Transverse colon (tissue), 4 donors: ENCODE measurements at regions not wholly inside any gene's neighbourhood (a gene's known extent, or its start where the extent isn't known, plus 50 kb on each side); places are given as distances from the start of the nearest gene placed in this dataset.

Experiments used
- DNase-seq: peaks from one replicate; pipeline ENCODE4 v3.0.0-alpha.2; 2019
- H3K27ac ChIP-seq, 4 donors: fragments of 200-600 bp; sonication (generic); 2 replicates each; pipeline ENCODE4 v1.5.1; 2016 to 2018; ENCODE audit warnings: inconsistent platforms in 4 of 4
- H3K27me3 ChIP-seq: fragments of 200-600 bp; sonication (generic); 2 replicates; pipeline ENCODE4 v1.5.1; 2017; ENCODE audit warnings: inconsistent platforms
- H3K36me3 ChIP-seq, 4 donors: fragments of 200-600 bp; sonication (generic); 2 replicates each; pipeline ENCODE4 v1.5.1; 2017 to 2019; ENCODE audit warnings: inconsistent platforms in 4 of 4
- H3K4me1 ChIP-seq, 4 donors: fragments of 200-600 bp; sonication (generic); 2 replicates each; pipeline ENCODE4 v1.5.1; 2017 to 2020; ENCODE audit warnings: inconsistent platforms in 4 of 4
- H3K4me3 ChIP-seq, 4 donors: fragments of 200-600 bp; sonication (generic); 1 replicate in 1 of 4; 2 replicates in 3 of 4; pipeline versions ENCODE4 v1.5.1 to v1.6.1; 2017 to 2019; ENCODE audit warnings: inconsistent platforms in 4 of 4
- H3K9me3 ChIP-seq, 2 donors: fragments of 200-600 bp; sonication (generic); 2 replicates each; pipeline ENCODE4 v1.5.1; 2017 to 2019; ENCODE audit warnings: inconsistent platforms in 2 of 2
- EP300 ChIP-seq: sonication (generic); formaldehyde crosslinking; IDR thresholded peaks from one replicate; pipeline ENCODE4 v1.6.1; 2017; ENCODE audit warnings: antibody characterized with exemption, low read depth
- POLR2A ChIP-seq: fragments of 450-650 bp; IDR thresholded peaks from one replicate; pipeline ENCODE4 v1.6.1; 2016; ENCODE audit warnings: antibody characterized with exemption, mild to moderate bottlenecking, moderate library complexity
- POLR2AphosphoS5 ChIP-seq, 3 donors: sonication (generic); formaldehyde crosslinking; IDR thresholded peaks; one replicate each; pipeline ENCODE4 v1.6.1; 2016; ENCODE audit warnings: antibody characterized with exemption in 3 of 3
- WGBS, 2 donors: methylation state at CpG; one replicate each; pipeline ENCODE4 v1.1.5; 2018; ENCODE audit warnings: low coverage in 1 of 2; 5-methylcytosine and 5-hydroxymethylcytosine counted together
- in situ Hi-C, 4 donors: fragments of 200-750 bp; cut with MboI; loops; one replicate each; pipeline versions ENCODE4 v1.15.0 to v1.15.1; 2017; ENCODE audit warnings: low sequenced_read_pairs in 3 of 4, low pct_ligation_motif_present in 1 of 4, low pct_unique_long_range_greater_than_20kb in 1 of 4
- intact Hi-C: fragments of 100-400 bp; cut with DNase I; formaldehyde crosslinking; loops from one replicate; pipeline ENCODE4 v1.15.1; 2023; ENCODE audit warnings: low total_unique reads
- TF ChIP-seq, protein P1 (sequence below), 5 experiments: fragments of 200-600 bp in 3 of 5; fragments of 450-650 bp in 2 of 5; sonication (generic) in 3 of 5; IDR thresholded peaks; 1 replicate in 2 of 5; 2 replicates in 3 of 5; pipeline ENCODE4 v1.5.1; 2016 to 2017; ENCODE audit warnings: antibody characterized with exemption in 5 of 5, inconsistent platforms in 3 of 5, mild to moderate bottlenecking in 2 of 5, moderate library complexity in 1 of 5

- Histone ChIP-seq H3K4me1 (no peaks in the 10 kb centered on the region), H3K27me3 (no peaks in the 10 kb centered on the region), H3K4me3 (no peak overlapping the region), H3K36me3 (no peaks in the 10 kb centered on the region), H3K27ac (no peak overlapping the region), H3K9me3 (no peaks in the 10 kb centered on the region)
- intact Hi-C loops (no loop called here), in situ Hi-C loops (no loop called here)
- 55% methylated on average over 3 of the region's 3 CpGs; no CpG with 5 or more reads in 1 of the 2 donors for WGBS, 2 donors
- TF ChIP-seq POLR2A, result no peak
- TF ChIP-seq, protein P1, sequence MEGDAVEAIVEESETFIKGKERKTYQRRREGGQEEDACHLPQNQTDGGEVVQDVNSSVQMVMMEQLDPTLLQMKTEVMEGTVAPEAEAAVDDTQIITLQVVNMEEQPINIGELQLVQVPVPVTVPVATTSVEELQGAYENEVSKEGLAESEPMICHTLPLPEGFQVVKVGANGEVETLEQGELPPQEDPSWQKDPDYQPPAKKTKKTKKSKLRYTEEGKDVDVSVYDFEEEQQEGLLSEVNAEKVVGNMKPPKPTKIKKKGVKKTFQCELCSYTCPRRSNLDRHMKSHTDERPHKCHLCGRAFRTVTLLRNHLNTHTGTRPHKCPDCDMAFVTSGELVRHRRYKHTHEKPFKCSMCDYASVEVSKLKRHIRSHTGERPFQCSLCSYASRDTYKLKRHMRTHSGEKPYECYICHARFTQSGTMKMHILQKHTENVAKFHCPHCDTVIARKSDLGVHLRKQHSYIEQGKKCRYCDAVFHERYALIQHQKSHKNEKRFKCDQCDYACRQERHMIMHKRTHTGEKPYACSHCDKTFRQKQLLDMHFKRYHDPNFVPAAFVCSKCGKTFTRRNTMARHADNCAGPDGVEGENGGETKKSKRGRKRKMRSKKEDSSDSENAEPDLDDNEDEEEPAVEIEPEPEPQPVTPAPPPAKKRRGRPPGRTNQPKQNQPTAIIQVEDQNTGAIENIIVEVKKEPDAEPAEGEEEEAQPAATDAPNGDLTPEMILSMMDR (IDR thresholded peaks at IDR 0.05), result no peak
- no peak for TF ChIP-seq EP300
- TF ChIP-seq POLR2AphosphoS5 (IDR thresholded peaks at IDR 0.05), result no peak
- DNase-seq, result no peak
Measured at GRCh38 chr14:45491914-45492313, 238.9 kb upstream of the MIS18BP1 start.

DNA sequence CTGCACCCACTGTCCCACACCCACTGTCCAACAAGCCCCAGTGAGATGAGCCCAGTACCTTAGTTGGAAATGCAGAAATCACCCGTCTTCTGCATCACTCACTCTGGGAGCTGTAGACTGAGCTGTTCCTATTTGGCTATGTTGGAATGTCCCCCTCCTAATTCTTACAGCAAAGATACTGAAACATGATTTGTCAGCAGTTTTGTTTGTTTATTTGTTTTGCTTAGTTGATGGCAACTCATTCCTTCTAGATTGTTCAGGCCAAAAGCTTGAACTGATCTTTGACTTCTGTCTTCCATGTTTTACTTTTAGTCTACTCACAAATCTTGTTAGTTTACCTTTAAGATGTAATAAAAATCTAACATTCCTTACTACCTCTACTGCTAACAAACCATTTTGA lies 233.6 kb upstream of the MIS18BP1 start:
- no peak for DNase-seq
- H3K4me3 ChIP-seq, result no peak overlapping the region
- H3K27ac ChIP-seq, result no peak overlapping the region
- peaks cover 0 to 6% of the 10 kb centered on the region in 2 donors for H3K9me3 ChIP-seq
- WGBS, 2 donors, result 95% methylated on average over 1 of the region's 1 CpG; no CpG with 5 or more reads in 1 of the 2 donors
- H3K27me3 ChIP-seq, result no peaks in the 10 kb centered on the region
- intact Hi-C loops, result no loop called here
- no peak for TF ChIP-seq POLR2A
- TF ChIP-seq EP300, result no peak
- TF ChIP-seq POLR2AphosphoS5 (IDR thresholded peaks at IDR 0.05), result no peak
- TF ChIP-seq, protein P1 (IDR thresholded peaks at IDR 0.05), result no peak
- H3K36me3 ChIP-seq, result no peaks in the 10 kb centered on the region
- in situ Hi-C loops, result no loop called here
- H3K4me1 ChIP-seq, result no peaks in the 10 kb centered on the region

GRCh38 chr14:45467023-45467422 lies 214.0 kb upstream of the MIS18BP1 start:
- Histone ChIP-seq H3K36me3 (no peaks in the 10 kb centered on the region), H3K27ac (no peak overlapping the region), H3K4me1 (no peaks in the 10 kb centered on the region), H3K4me3 (no peak overlapping the region), H3K9me3 (no peaks in the 10 kb centered on the region), H3K27me3 (no peaks in the 10 kb centered on the region)
- intact Hi-C loops, result no loop called here
- no peak for DNase-seq
- in situ Hi-C loops, result no loop called here
- 24% methylated on average over 1 of the region's 1 CpG; no CpG with 5 or more reads in 1 of the 2 donors for WGBS, 2 donors
- TF ChIP-seq POLR2A (no peak), POLR2AphosphoS5 (IDR thresholded peaks at IDR 0.05) (no peak), EP300 (no peak)
- TF ChIP-seq, protein P1 (IDR thresholded peaks at IDR 0.05), result no peak

DNA sequence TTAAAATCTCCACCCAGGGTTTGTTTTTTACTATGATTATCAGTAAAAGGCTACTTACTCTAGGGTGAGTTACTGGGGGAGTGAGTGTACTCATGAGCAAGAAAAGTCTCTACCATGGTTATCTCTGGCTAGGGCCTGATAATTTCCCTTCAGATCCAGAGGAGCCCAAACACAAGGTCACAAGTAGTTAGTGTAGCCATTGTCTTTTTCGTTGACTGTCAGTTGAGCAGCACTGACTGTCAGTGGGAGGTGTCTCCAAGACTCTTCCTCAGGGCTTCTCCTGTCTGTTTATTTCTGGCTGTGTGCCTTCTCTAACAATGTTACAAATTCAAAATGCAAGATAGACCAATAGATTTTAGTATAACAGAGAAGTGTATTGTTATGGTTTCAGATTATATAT lies 181.2 kb upstream of the MIS18BP1 start:
- intact Hi-C loops, result no loop called here
- Histone ChIP-seq H3K27me3 (no peaks in the 10 kb centered on the region), H3K36me3 (no peaks in the 10 kb centered on the region), H3K4me1 (no peaks in the 10 kb centered on the region), H3K9me3 (no peaks in the 10 kb centered on the region), H3K4me3 (no peak overlapping the region), H3K27ac (no peak overlapping the region)
- in situ Hi-C loops, result loop anchor here in 1 of 4 donors (25.0 kb wide), 1 partner anchor 903 kb away; no protein-coding TSS in a partner anchor
- 36 to 50% methylated on average over 1 of the region's 1 CpG for WGBS, 2 donors
- no peak for DNase-seq
- TF ChIP-seq, protein P1 (IDR thresholded peaks at IDR 0.05), result no peak
- TF ChIP-seq POLR2AphosphoS5 (IDR thresholded peaks at IDR 0.05), result no peak
- TF ChIP-seq EP300, result no peak
- TF ChIP-seq POLR2A, result no peak
